ENCODE measurements at regions not wholly inside any gene's neighbourhood (a gene's known extent, or its start where the extent isn't known, plus 50 kb on each side); places are given as distances from the start of the nearest gene placed in this dataset.

DNA sequence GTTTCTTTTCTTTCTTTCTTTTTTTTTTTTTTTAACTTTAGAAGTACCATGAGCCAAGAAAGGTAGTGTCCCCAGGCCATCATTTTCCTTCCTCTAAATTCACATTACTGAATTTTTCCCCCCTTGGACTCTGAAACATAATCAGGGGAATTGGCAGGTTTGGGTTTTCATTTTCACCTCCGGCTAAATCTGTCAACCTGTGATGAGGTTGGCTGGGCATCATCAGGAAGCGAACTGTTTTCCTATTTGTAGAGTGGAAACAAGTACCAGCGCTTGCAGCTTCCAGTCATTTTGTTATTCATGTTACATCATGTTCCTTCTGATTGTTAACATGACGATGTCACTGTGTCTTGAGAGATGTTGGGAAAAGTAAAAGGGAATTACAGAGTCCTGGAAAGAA is 641.9 kb upstream of the RBFOX1 start:
- no peak overlapping the region for H2AFZ ChIP-seq (ENCODE audit: low read length)
- no peak overlapping the region for H3K4me3 ChIP-seq (ENCODE audit: low read length)
- no peaks in the 10 kb centered on the region for H3K79me2 ChIP-seq (ENCODE audit: low read length)
- H3K36me3 ChIP-seq (ENCODE audit: low read depth, low read length): no peaks in the 10 kb centered on the region
- H3K4me1 ChIP-seq (ENCODE audit: insufficient read depth, low read length): no peaks in the 10 kb centered on the region
- intact Hi-C loops (cut with micrococcal nuclease): no loop called here
- H3F3A ChIP-seq (ENCODE audit: low read length, unreplicated experiment): no peaks in the 10 kb centered on the region
- DNase-seq: no peak
- ChIA-PET CTCF (no interaction called here), POLR2A (ENCODE audit: unreplicated experiment) (no interaction called here)
- H3K27ac ChIP-seq (ENCODE audit: low read length): no peak overlapping the region
- H3K9ac ChIP-seq (ENCODE audit: low read length): no peak overlapping the region
- no peaks in the 10 kb centered on the region for H3K9me3 ChIP-seq (ENCODE audit: low read length)
- no peaks in the 10 kb centered on the region for H4K20me1 ChIP-seq (ENCODE audit: low read length)
- no peak overlapping the region for H3K4me2 ChIP-seq (ENCODE audit: low read length)
- no peak for ATAC-seq
- H3K9me2 ChIP-seq (replicated peaks; ENCODE audit: low read length): no peaks in the 10 kb centered on the region
- BruUV-seq (replicated peaks): no TSS peak
- TF ChIP-seq, protein P1, sequence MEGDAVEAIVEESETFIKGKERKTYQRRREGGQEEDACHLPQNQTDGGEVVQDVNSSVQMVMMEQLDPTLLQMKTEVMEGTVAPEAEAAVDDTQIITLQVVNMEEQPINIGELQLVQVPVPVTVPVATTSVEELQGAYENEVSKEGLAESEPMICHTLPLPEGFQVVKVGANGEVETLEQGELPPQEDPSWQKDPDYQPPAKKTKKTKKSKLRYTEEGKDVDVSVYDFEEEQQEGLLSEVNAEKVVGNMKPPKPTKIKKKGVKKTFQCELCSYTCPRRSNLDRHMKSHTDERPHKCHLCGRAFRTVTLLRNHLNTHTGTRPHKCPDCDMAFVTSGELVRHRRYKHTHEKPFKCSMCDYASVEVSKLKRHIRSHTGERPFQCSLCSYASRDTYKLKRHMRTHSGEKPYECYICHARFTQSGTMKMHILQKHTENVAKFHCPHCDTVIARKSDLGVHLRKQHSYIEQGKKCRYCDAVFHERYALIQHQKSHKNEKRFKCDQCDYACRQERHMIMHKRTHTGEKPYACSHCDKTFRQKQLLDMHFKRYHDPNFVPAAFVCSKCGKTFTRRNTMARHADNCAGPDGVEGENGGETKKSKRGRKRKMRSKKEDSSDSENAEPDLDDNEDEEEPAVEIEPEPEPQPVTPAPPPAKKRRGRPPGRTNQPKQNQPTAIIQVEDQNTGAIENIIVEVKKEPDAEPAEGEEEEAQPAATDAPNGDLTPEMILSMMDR (conservative IDR thresholded peaks at IDR 0.05; ENCODE audit: low read depth, low read length): no peak
- TF ChIP-seq EZH2phosphoT487 (IDR thresholded peaks at IDR 0.05; ENCODE audit: borderline replicate concordance, low read length): no peak
- TF ChIP-seq EZH2 (IDR thresholded peaks at IDR 0.05; ENCODE audit: low read length, unreplicated experiment): no peak
- H3K27me3 ChIP-seq (ENCODE audit: low read length): no peaks in the 10 kb centered on the region

DNA sequence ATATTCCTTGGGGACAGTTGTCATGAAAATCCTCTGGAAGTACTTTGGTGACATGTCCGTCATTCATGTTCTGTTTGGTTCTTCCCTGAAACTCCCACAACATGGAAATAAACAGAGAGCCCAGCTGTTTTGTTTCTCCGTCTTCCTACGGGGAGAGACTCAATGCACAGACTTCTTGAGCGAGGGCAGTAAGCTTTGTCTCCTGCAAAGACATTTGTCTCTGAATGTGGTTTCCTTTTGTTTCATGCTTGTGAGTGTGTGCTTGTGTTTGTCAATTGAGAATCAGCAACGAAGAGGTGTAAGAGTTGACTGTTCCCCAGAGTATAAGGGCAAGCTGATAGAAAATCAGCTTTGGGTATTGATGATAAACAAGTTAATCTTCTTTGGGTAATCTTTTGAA is 643.0 kb upstream of the RBFOX1 start:
- ChIA-PET POLR2A (ENCODE audit: unreplicated experiment) (no interaction called here), CTCF (no interaction called here)
- H3K4me2 ChIP-seq (ENCODE audit: low read length): no peak overlapping the region
- no peak overlapping the region for H3K4me3 ChIP-seq (ENCODE audit: low read length)
- no peak overlapping the region for H3K27ac ChIP-seq (ENCODE audit: low read length)
- no peak for TF ChIP-seq EZH2 (IDR thresholded peaks at IDR 0.05; ENCODE audit: low read length, unreplicated experiment)
- no peak for TF ChIP-seq EZH2phosphoT487 (IDR thresholded peaks at IDR 0.05; ENCODE audit: borderline replicate concordance, low read length)
- TF ChIP-seq, protein P1 (conservative IDR thresholded peaks at IDR 0.05; ENCODE audit: low read depth, low read length): no peak
- H3K9ac ChIP-seq (ENCODE audit: low read length): no peak overlapping the region
- H3F3A ChIP-seq (ENCODE audit: low read length, unreplicated experiment): no peaks in the 10 kb centered on the region
- no TSS peak for BruUV-seq (replicated peaks)
- H3K36me3 ChIP-seq (ENCODE audit: low read depth, low read length): no peaks in the 10 kb centered on the region
- H3K79me2 ChIP-seq (ENCODE audit: low read length): no peaks in the 10 kb centered on the region
- no peaks in the 10 kb centered on the region for H3K27me3 ChIP-seq (ENCODE audit: low read length)
- H2AFZ ChIP-seq (ENCODE audit: low read length): no peak overlapping the region
- intact Hi-C loops (cut with micrococcal nuclease): no loop called here
- DNase-seq: no peak
- no peaks in the 10 kb centered on the region for H3K9me2 ChIP-seq (replicated peaks; ENCODE audit: low read length)
- no peaks in the 10 kb centered on the region for H4K20me1 ChIP-seq (ENCODE audit: low read length)
- H3K9me3 ChIP-seq (ENCODE audit: low read length): no peaks in the 10 kb centered on the region
- no peaks in the 10 kb centered on the region for H3K4me1 ChIP-seq (ENCODE audit: insufficient read depth, low read length)
- ATAC-seq: no peak

DNA sequence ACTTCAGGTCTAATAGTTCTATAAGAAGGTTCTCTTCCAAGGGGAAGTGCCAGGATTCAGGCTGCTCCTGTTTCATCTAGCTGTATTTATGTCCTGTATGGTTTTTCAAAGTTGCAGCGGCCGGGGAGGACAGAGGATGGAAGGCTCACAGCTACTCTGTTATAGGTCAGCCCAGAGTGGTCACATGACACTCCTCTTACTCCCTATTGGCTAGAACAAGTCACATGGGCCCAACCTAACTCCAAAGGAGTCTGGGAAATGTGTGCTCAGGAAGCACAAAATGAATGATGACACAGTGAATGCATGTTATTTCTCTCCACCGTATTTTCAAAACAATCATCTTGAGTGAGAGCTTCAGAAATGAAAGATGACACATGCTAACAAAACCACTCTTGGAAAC is 645.1 kb upstream of the RBFOX1 start:
- BruUV-seq (replicated peaks): no TSS peak
- intact Hi-C loops (cut with micrococcal nuclease): no loop called here
- Histone ChIP-seq H4K20me1 (ENCODE audit: low read length) (no peaks in the 10 kb centered on the region), H3K4me2 (ENCODE audit: low read length) (no peak overlapping the region), H3K36me3 (ENCODE audit: low read depth, low read length) (no peaks in the 10 kb centered on the region), H3F3A (ENCODE audit: low read length, unreplicated experiment) (no peaks in the 10 kb centered on the region), H3K79me2 (ENCODE audit: low read length) (no peaks in the 10 kb centered on the region), H3K9me2 (replicated peaks; ENCODE audit: low read length) (no peaks in the 10 kb centered on the region), H3K4me1 (ENCODE audit: insufficient read depth, low read length) (no peaks in the 10 kb centered on the region), H3K9me3 (ENCODE audit: low read length) (no peaks in the 10 kb centered on the region), H3K27ac (ENCODE audit: low read length) (no peak overlapping the region), H3K4me3 (ENCODE audit: low read length) (no peak overlapping the region), H3K27me3 (ENCODE audit: low read length) (no peaks in the 10 kb centered on the region), H3K9ac (ENCODE audit: low read length) (no peak overlapping the region), H2AFZ (ENCODE audit: low read length) (no peak overlapping the region)
- no peak for ATAC-seq
- TF ChIP-seq, protein P1 (conservative IDR thresholded peaks at IDR 0.05; ENCODE audit: low read depth, low read length): no peak
- no peak for TF ChIP-seq EZH2phosphoT487 (IDR thresholded peaks at IDR 0.05; ENCODE audit: borderline replicate concordance, low read length)
- no peak for TF ChIP-seq EZH2 (IDR thresholded peaks at IDR 0.05; ENCODE audit: low read length, unreplicated experiment)
- no peak for DNase-seq
- ChIA-PET POLR2A (ENCODE audit: unreplicated experiment) (no interaction called here), CTCF (no interaction called here)
